IMR-90 (cell line): ENCODE measurements at regions not wholly inside any gene's neighbourhood (a gene's known extent, or its start where the extent isn't known, plus 50 kb on each side); places are given as distances from the start of the nearest gene placed in this dataset.

Source experiments
- ATAC-seq: fragments of 200-7000 bp; cut with Tn5 transposase; 2 replicates; pipeline ENCODE4 v1.9.1; 2020; ENCODE audit warnings: low read depth, mild to moderate bottlenecking, moderate library complexity
- BruUV-seq: library from RNA; stranded (reverse); fragments of 400-500 nt; replicated peaks from 2 replicates; lab custom pipeline; 2021; lab: Mats Ljungman, UMichigan
- CTCF ChIA-PET: fragments of 300-600 bp; formaldehyde crosslinking; extraction: SDS; loops from one replicate; lab custom pipeline; 2021; ENCODE audit warnings: antibody characterized with exemption; lab: Yijun Ruan, JAX
- POLR2A ChIA-PET: fragments of 300-600 bp; sonication (Branson Sonifier 250); formaldehyde crosslinking; loops from one replicate; lab custom pipeline; 2022; ENCODE audit warnings: antibody characterized with exemption; ENCODE audit not compliant: unreplicated experiment; lab: Charles Lee
- DNase-seq: peaks from one replicate; pipeline ENCODE4 v3.0.0; 2013
- H2AFZ ChIP-seq: replicated peaks from 2 replicates; pipeline ENCODE3; 2013; ENCODE audit warnings: low read length, mild to moderate bottlenecking; ENCODE audit not compliant: poor library complexity
- H2AK5ac ChIP-seq: 2 replicates; pipeline ENCODE4 v1.6.1; 2013; ENCODE audit warnings: low read depth, low read length, inconsistent platforms
- H2AK9ac ChIP-seq: replicated peaks from 2 replicates; pipeline ENCODE3; 2013; ENCODE audit warnings: mild to moderate bottlenecking, low read depth, low read length, moderate library complexity; ENCODE audit not compliant: poor library complexity
- H2BK120ac ChIP-seq: 2 replicates; pipeline ENCODE4 v1.6.1; 2013; ENCODE audit warnings: low read depth, low read length, inconsistent platforms
- H2BK15ac ChIP-seq: 3 replicates; pipeline ENCODE4 v1.6.1; 2013; ENCODE audit warnings: low read depth, low read length, inconsistent platforms
- H2BK20ac ChIP-seq: 2 replicates; pipeline ENCODE4 v1.6.1; 2013; ENCODE audit warnings: low read depth, mild to moderate bottlenecking, inconsistent platforms, low read length, moderate library complexity
- H2BK5ac ChIP-seq: 2 replicates; pipeline ENCODE4 v1.6.1; 2013; ENCODE audit warnings: mild to moderate bottlenecking, low read depth, low read length, inconsistent platforms; ENCODE audit not compliant: poor library complexity, severe bottlenecking
- H3K14ac ChIP-seq: replicated peaks from 2 replicates; pipeline ENCODE4 v1.6.1; 2013; ENCODE audit warnings: low read depth, low read length, inconsistent platforms
- H3K18ac ChIP-seq: 2 replicates; pipeline ENCODE4 v1.6.1; 2013; ENCODE audit warnings: low read depth, low read length, control low read depth
- H3K23ac ChIP-seq: 2 replicates; pipeline ENCODE4 v1.6.1; 2013; ENCODE audit warnings: low read depth, low read length, inconsistent platforms
- H3K27ac ChIP-seq: 2 replicates; pipeline ENCODE4 v1.5.1; 2013; ENCODE audit warnings: mild to moderate bottlenecking, control low read depth, low read length; ENCODE audit not compliant: insufficient read depth
- H3K27me3 ChIP-seq: 2 replicates; pipeline ENCODE4 v1.6.1; 2013; ENCODE audit warnings: low read length; ENCODE audit not compliant: control insufficient read depth, insufficient read depth
- H3K36me3 ChIP-seq: 2 replicates; pipeline ENCODE4 v1.6.1; 2013; ENCODE audit warnings: low read length, mixed read lengths; ENCODE audit not compliant: control insufficient read depth, insufficient read depth
- H3K4ac ChIP-seq: 2 replicates; pipeline ENCODE4 v1.6.1; 2013; ENCODE audit warnings: low read depth, low read length, inconsistent platforms
- H3K4me1 ChIP-seq: 2 replicates; pipeline ENCODE4 v1.6.1; 2013; ENCODE audit warnings: low read length, mixed read lengths; ENCODE audit not compliant: control insufficient read depth, insufficient read depth
- H3K4me2 ChIP-seq: 2 replicates; pipeline ENCODE4 v1.6.1; 2013; ENCODE audit warnings: low read depth, mild to moderate bottlenecking, control low read depth, low read length, moderate library complexity
- H3K4me3 ChIP-seq: 2 replicates; pipeline ENCODE4 v1.5.1; 2013; ENCODE audit warnings: low read depth, mild to moderate bottlenecking, control low read depth, low read length, moderate library complexity; ENCODE audit not compliant: insufficient read depth
- H3K56ac ChIP-seq: 2 replicates; pipeline ENCODE4 v1.6.1; 2013; ENCODE audit warnings: low read length, inconsistent platforms; ENCODE audit not compliant: insufficient read depth; ENCODE audit errors: extremely low read depth
- H3K79me1 ChIP-seq, 2 experiments: 2 replicates each; pipeline ENCODE4 v1.6.1; 2013; ENCODE audit warnings: low read length in 2 of 2, inconsistent platforms in 1 of 2, low read depth in 1 of 2
- H3K9ac ChIP-seq: 2 replicates; pipeline ENCODE4 v1.6.1; 2013; ENCODE audit warnings: low read depth, low read length, control low read depth
- H3K9me1 ChIP-seq: 2 replicates; pipeline ENCODE4 v1.6.1; 2013; ENCODE audit warnings: low read length, inconsistent platforms; ENCODE audit not compliant: insufficient read depth
- H3K9me3 ChIP-seq: 2 replicates; pipeline ENCODE4 v1.6.1; 2013; ENCODE audit warnings: low read length; ENCODE audit not compliant: control insufficient read depth, insufficient read depth
- H4K20me1 ChIP-seq: 2 replicates; pipeline ENCODE4 v1.6.1; 2013; ENCODE audit warnings: low read length, inconsistent platforms; ENCODE audit not compliant: insufficient read depth
- H4K5ac ChIP-seq: 2 replicates; pipeline ENCODE4 v1.6.1; 2013; ENCODE audit warnings: mild to moderate bottlenecking, low read depth, low read length, control low read depth
- H4K8ac ChIP-seq, 2 experiments: 2 replicates each; pipeline ENCODE4 v1.6.1; 2013; ENCODE audit warnings: low read depth in 2 of 2, low read length in 2 of 2, control low read depth in 1 of 2, inconsistent platforms in 1 of 2
- H4K91ac ChIP-seq: 2 replicates; pipeline ENCODE4 v1.6.1; 2013; ENCODE audit warnings: low read depth, low read length, inconsistent platforms; ENCODE audit not compliant: insufficient read depth
- CHD1 ChIP-seq: IDR thresholded peaks from 2 replicates; pipeline ENCODE4 v1.6.1; 2012; ENCODE audit warnings: low read depth, low read length, improper control_type of control experiment
- FOS ChIP-seq: fragments of 150-350 bp; IDR thresholded peaks from 2 replicates; pipeline ENCODE4 v1.6.1; 2016; ENCODE audit warnings: low read depth, low read length
- MAZ ChIP-seq: IDR thresholded peaks from 2 replicates; pipeline ENCODE4 v1.6.1; 2012; ENCODE audit warnings: low read depth, mild to moderate bottlenecking, low read length, improper control_type of control experiment, moderate library complexity, borderline replicate concordance
- WGBS, 2 experiments: methylation state at CpG; one replicate each; pipeline versions ENCODE4 v1.1.5 to v1.1.7; 2013; ENCODE audit warnings: missing lambda C conversion rate in 2 of 2; ENCODE audit not compliant: insufficient read length in 1 of 2; ENCODE audit errors: extremely low coverage in 2 of 2; 5-methylcytosine and 5-hydroxymethylcytosine counted together
- dilution Hi-C: fragments of 300-500 bp; cut with HindIII; formaldehyde crosslinking; loops from one replicate; pipeline ENCODE4 v1.14.3; 2018; ENCODE audit warnings: low sequenced_read_pairs; ENCODE audit not compliant: unreplicated experiment
- in situ Hi-C: fragments of 300-500 bp; cut with MboI; formaldehyde crosslinking; loops from 3 replicates; pipeline ENCODE4 v1.14.3; 2019; ENCODE audit warnings: low sequenced_read_pairs, inconsistent platforms, mixed read lengths
- intact Hi-C: fragments of 100-400 bp; cut with micrococcal nuclease; formaldehyde crosslinking; loops from 2 replicates; pipeline ENCODE4 v1.10.0; 2022
- TF ChIP-seq, protein P1 (sequence below): fragments of 150-350 bp; IDR thresholded peaks from 2 replicates; pipeline ENCODE4 v1.6.1; 2016; ENCODE audit warnings: low read depth, mild to moderate bottlenecking, low read length, moderate library complexity, borderline replicate concordance

DNA sequence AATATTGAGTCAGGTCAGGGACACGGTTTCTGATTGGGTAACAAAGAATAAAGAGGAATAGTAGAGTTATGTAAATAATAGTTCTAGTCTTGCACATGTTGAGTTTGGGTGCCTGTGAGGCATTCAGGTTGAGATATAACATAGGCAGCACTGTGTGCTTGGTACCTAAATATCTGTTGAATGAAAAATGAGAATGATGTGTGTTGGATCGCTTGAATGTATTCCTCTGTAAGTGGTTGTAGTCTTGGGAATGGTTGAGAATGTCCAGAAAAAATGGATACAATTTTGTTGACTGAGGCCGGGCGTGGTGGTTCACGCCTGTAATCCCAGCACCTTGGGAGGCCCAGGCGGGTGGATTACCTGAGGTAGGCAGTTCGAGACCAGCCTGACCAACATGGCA, 116.3 kb upstream of the HNRNPU start:
- Histone ChIP-seq H3K9me3 (no peaks in the 10 kb centered on the region), H2AK5ac (no peak overlapping the region), H2AK9ac (no peak overlapping the region), H4K20me1 (no peaks in the 10 kb centered on the region), H3K56ac (no peak overlapping the region), H3K27me3 (no peaks in the 10 kb centered on the region), H2AFZ (no peak overlapping the region), H3K27ac (no peak overlapping the region), H3K79me1 (no peaks in the 10 kb centered on the region), H4K91ac (no peak overlapping the region), H3K14ac (no peak overlapping the region), H3K23ac (no peak overlapping the region), H2BK120ac (no peak overlapping the region), H3K9me1 (no peaks in the 10 kb centered on the region), H3K36me3 (no peaks in the 10 kb centered on the region), H3K4me2 (no peak overlapping the region), H3K4me1 (no peaks in the 10 kb centered on the region), H2BK20ac (no peak overlapping the region), H2BK15ac (no peak overlapping the region), H3K9ac (no peak overlapping the region), H3K18ac (no peak overlapping the region), H3K4ac (no peak overlapping the region), H2BK5ac (no peak overlapping the region), H4K8ac (no peak overlapping the region), H3K4me3 (no peak overlapping the region), H4K5ac (no peak overlapping the region)
- 92% methylated on average over 2 of the region's 7 CpGs; no CpG with 5 or more reads in 1 of the 2 experiments for WGBS, 2 experiments
- ATAC-seq (no peak), DNase-seq (no peak)
- ChIA-PET CTCF (no interaction called here), POLR2A (no interaction called here)
- BruUV-seq, result no TSS peak
- intact Hi-C loops, result no loop called here
- no peak for TF ChIP-seq MAZ
- TF ChIP-seq, protein P1, sequence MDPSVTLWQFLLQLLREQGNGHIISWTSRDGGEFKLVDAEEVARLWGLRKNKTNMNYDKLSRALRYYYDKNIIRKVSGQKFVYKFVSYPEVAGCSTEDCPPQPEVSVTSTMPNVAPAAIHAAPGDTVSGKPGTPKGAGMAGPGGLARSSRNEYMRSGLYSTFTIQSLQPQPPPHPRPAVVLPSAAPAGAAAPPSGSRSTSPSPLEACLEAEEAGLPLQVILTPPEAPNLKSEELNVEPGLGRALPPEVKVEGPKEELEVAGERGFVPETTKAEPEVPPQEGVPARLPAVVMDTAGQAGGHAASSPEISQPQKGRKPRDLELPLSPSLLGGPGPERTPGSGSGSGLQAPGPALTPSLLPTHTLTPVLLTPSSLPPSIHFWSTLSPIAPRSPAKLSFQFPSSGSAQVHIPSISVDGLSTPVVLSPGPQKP, result no peak
- TF ChIP-seq FOS, result no peak
- TF ChIP-seq CHD1, result no peak
- dilution Hi-C loops, result no loop called here
- in situ Hi-C loops, result no loop called here
